H9 (cell line): ENCODE measurements at regions not wholly inside any gene's neighbourhood (a gene's known extent, or its start where the extent isn't known, plus 50 kb on each side); places are given as distances from the start of the nearest gene placed in this dataset.

Source experiments
- DNase-seq: peaks from one replicate; pipeline ENCODE4 v3.0.0-alpha.2; 2017
- H2AFZ ChIP-seq: one replicate; pipeline ENCODE4 v1.6.1; 2013; ENCODE audit warnings: mild to moderate bottlenecking, low read length, control low read depth, moderate library complexity
- H2AK5ac ChIP-seq: 2 replicates; pipeline ENCODE4 v1.6.1; 2013; ENCODE audit warnings: low read length, control low read depth, mixed read lengths; ENCODE audit not compliant: insufficient read length
- H2BK120ac ChIP-seq: one replicate; pipeline ENCODE4 v1.6.1; 2013; ENCODE audit warnings: low read depth, mild to moderate bottlenecking, low read length, control low read depth, inconsistent platforms; ENCODE audit not compliant: poor library complexity, severe bottlenecking
- H2BK12ac ChIP-seq: 2 replicates; pipeline ENCODE4 v1.6.1; 2013; ENCODE audit warnings: low read length, control low read depth, mixed read lengths, low read depth; ENCODE audit not compliant: insufficient read length
- H2BK15ac ChIP-seq: 2 replicates; pipeline ENCODE4 v1.6.1; 2013; ENCODE audit warnings: low read depth, low read length, control low read depth
- H2BK20ac ChIP-seq: one replicate; pipeline ENCODE4 v1.6.1; 2013; ENCODE audit warnings: low read depth, mild to moderate bottlenecking, low read length, control low read depth, inconsistent platforms; ENCODE audit not compliant: poor library complexity, severe bottlenecking
- H2BK5ac ChIP-seq: 2 replicates; pipeline ENCODE4 v1.6.1; 2013; ENCODE audit warnings: low read length, control low read depth, mixed read lengths; ENCODE audit not compliant: insufficient read length
- H3K14ac ChIP-seq: 2 replicates; pipeline ENCODE4 v1.6.1; 2013; ENCODE audit warnings: low read length, control low read depth; ENCODE audit not compliant: insufficient read depth
- H3K18ac ChIP-seq: 2 replicates; pipeline ENCODE4 v1.6.1; 2013; ENCODE audit warnings: low read depth, mild to moderate bottlenecking, mixed read lengths, low read length, control low read depth; ENCODE audit not compliant: insufficient read length
- H3K23ac ChIP-seq: 2 replicates; pipeline ENCODE4 v1.6.1; 2013; ENCODE audit warnings: low read length, control low read depth, mixed read lengths, low read depth; ENCODE audit not compliant: insufficient read length
- H3K23me2 ChIP-seq: 2 replicates; pipeline ENCODE4 v1.6.1; 2013; ENCODE audit warnings: low read depth, mild to moderate bottlenecking, mixed read lengths, low read length, control low read depth; ENCODE audit not compliant: insufficient read length, poor library complexity, severe bottlenecking
- H3K27ac ChIP-seq: 2 replicates; pipeline ENCODE4 v1.5.1; 2013; ENCODE audit warnings: low read length, control low read depth, mixed read lengths, low read depth; ENCODE audit not compliant: insufficient read length
- H3K27me3 ChIP-seq: 2 replicates; pipeline ENCODE4 v1.6.1; 2013; ENCODE audit warnings: low read length, control low read depth, inconsistent platforms; ENCODE audit not compliant: insufficient read depth
- H3K4ac ChIP-seq: 2 replicates; pipeline ENCODE4 v1.6.1; 2013; ENCODE audit warnings: low read depth, mild to moderate bottlenecking, control low read depth, inconsistent platforms, low read length, moderate library complexity
- H3K4me1 ChIP-seq: 2 replicates; pipeline ENCODE4 v1.6.1; 2013; ENCODE audit warnings: low read length, control low read depth, inconsistent platforms; ENCODE audit not compliant: insufficient read depth
- H3K4me2 ChIP-seq: 2 replicates; pipeline ENCODE4 v1.6.1; 2013; ENCODE audit warnings: low read length, control low read depth, mixed read lengths; ENCODE audit not compliant: insufficient read length, insufficient read depth
- H3K56ac ChIP-seq: 2 replicates; pipeline ENCODE4 v1.6.1; 2013; ENCODE audit warnings: low read depth, mild to moderate bottlenecking, mixed read lengths, low read length, control low read depth; ENCODE audit not compliant: insufficient read length
- H3K79me1 ChIP-seq: 2 replicates; pipeline ENCODE4 v1.6.1; 2013; ENCODE audit warnings: low read depth, mild to moderate bottlenecking, moderate library complexity, low read length, control low read depth, inconsistent platforms; ENCODE audit not compliant: insufficient read depth, poor library complexity, severe bottlenecking
- H3K79me2 ChIP-seq: 2 replicates; pipeline ENCODE4 v1.6.1; 2013; ENCODE audit warnings: low read length, control low read depth, inconsistent platforms; ENCODE audit not compliant: insufficient read depth
- H3K9ac ChIP-seq: 2 replicates; pipeline ENCODE4 v1.6.1; 2013; ENCODE audit warnings: low read length, control low read depth, mixed read lengths; ENCODE audit not compliant: insufficient read length; ENCODE audit errors: extremely low read depth
- H3K9me3 ChIP-seq: one replicate; pipeline ENCODE4 v1.6.1; 2013; ENCODE audit warnings: low read depth, low read length, inconsistent platforms; ENCODE audit not compliant: control insufficient read depth
- H3T11ph ChIP-seq: one replicate; pipeline ENCODE4 v1.6.1; 2013; ENCODE audit warnings: mild to moderate bottlenecking, low read length, control low read depth, inconsistent platforms
- H4K20me1 ChIP-seq: one replicate; pipeline ENCODE4 v1.6.1; 2013; ENCODE audit not compliant: control insufficient read depth, insufficient read length, insufficient read depth
- H4K5ac ChIP-seq: 2 replicates; pipeline ENCODE4 v1.6.1; 2013; ENCODE audit warnings: low read depth, mild to moderate bottlenecking, mixed read lengths, low read length, control low read depth; ENCODE audit not compliant: insufficient read length
- H4K8ac ChIP-seq: replicated peaks from 2 replicates; pipeline ENCODE4 v1.6.1; 2013; ENCODE audit warnings: low read length, control low read depth, mixed read lengths, low read depth; ENCODE audit not compliant: insufficient read length
- H4K91ac ChIP-seq: 2 replicates; pipeline ENCODE4 v1.6.1; 2013; ENCODE audit warnings: low read depth, mild to moderate bottlenecking, moderate library complexity, mixed read lengths, low read length, control low read depth; ENCODE audit not compliant: insufficient read length
- H3K27ac Mint-ChIP-seq, 3 experiments: 2 replicates in 2 of 3; 3 replicates in 1 of 3; pipeline ENCODE4 v1.8.0; 2020 to 2021; ENCODE audit warnings: mixed read lengths in 3 of 3, mild to moderate bottlenecking in 1 of 3, moderate library complexity in 1 of 3
- H3K27me3 Mint-ChIP-seq: 2 replicates; pipeline ENCODE4 v1.8.0; 2021; ENCODE audit warnings: low read depth, mild to moderate bottlenecking, moderate library complexity, mixed read lengths
- H3K36me3 Mint-ChIP-seq, 3 experiments: 2 replicates in 2 of 3; 3 replicates in 1 of 3; pipeline ENCODE4 v1.8.0; 2020 to 2021; ENCODE audit warnings: low read depth in 3 of 3, mixed read lengths in 3 of 3; ENCODE audit not compliant: insufficient read depth in 1 of 3
- H3K4me1 Mint-ChIP-seq, 2 experiments: 2 replicates each; pipeline ENCODE4 v1.8.0; 2020; ENCODE audit warnings: mixed read lengths in 2 of 2
- H3K4me3 Mint-ChIP-seq, 2 experiments: 2 replicates in 1 of 2; 3 replicates in 1 of 2; pipeline ENCODE4 v1.8.0; 2020 to 2021; ENCODE audit warnings: mild to moderate bottlenecking in 2 of 2, mixed read lengths in 2 of 2, moderate library complexity in 1 of 2
- H3K9me3 Mint-ChIP-seq, 2 experiments: 2 replicates in 1 of 2; 3 replicates in 1 of 2; pipeline ENCODE4 v1.8.0; 2020; ENCODE audit warnings: mild to moderate bottlenecking in 2 of 2, mixed read lengths in 2 of 2, moderate library complexity in 1 of 2
- WGBS: extraction: QIAGEN DNeasy Blood & Tissue Kit; methylation state at CpG from one replicate; pipeline ENCODE4 v1.1.7; 2013; ENCODE audit warnings: missing lambda C conversion rate, low lambda C conversion rate, mixed read lengths; ENCODE audit not compliant: insufficient read length; ENCODE audit errors: extremely low coverage; 5-methylcytosine and 5-hydroxymethylcytosine counted together
- TF ChIP-seq, protein P1 (sequence below): fragments of 200-600 bp; sonication (generic); conservative IDR thresholded peaks from 3 replicates; pipeline ENCODE4 v1.8.0; 2021; ENCODE audit warnings: antibody characterized with exemption, mild to moderate bottlenecking

DNA sequence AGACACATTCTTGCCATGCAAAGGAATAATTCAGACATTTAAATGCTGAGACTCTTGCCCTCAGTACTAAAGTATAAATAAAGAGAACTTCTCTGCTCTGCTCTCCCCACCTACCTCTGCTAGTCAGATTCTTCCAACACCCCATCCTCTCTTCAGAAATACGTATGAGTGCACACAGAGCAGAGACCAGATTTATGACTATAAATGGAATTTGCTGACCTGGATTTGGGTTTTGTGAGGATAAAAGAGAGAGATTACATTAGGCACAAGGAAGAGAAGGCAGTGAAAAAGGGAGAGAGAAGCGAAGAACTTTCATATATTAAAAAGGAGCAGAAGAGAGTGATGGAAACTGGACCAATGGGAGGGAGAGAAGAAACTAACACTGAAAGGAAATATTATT lies 87.6 kb upstream of the EXOC1L start:
- Mint-ChIP-seq H3K36me3 (no peaks in the 10 kb centered on the region), H3K9me3 (peaks cover 2 to 3% of the 10 kb centered on the region in 2 experiments; a peak in 3 of 5 replicates)
- TF ChIP-seq, protein P1, sequence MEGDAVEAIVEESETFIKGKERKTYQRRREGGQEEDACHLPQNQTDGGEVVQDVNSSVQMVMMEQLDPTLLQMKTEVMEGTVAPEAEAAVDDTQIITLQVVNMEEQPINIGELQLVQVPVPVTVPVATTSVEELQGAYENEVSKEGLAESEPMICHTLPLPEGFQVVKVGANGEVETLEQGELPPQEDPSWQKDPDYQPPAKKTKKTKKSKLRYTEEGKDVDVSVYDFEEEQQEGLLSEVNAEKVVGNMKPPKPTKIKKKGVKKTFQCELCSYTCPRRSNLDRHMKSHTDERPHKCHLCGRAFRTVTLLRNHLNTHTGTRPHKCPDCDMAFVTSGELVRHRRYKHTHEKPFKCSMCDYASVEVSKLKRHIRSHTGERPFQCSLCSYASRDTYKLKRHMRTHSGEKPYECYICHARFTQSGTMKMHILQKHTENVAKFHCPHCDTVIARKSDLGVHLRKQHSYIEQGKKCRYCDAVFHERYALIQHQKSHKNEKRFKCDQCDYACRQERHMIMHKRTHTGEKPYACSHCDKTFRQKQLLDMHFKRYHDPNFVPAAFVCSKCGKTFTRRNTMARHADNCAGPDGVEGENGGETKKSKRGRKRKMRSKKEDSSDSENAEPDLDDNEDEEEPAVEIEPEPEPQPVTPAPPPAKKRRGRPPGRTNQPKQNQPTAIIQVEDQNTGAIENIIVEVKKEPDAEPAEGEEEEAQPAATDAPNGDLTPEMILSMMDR: no peak

More for the DNA sequence above, 87.6 kb upstream of the EXOC1L start:
- Histone ChIP-seq H2BK120ac (no peak overlapping the region), H3K27me3 (no peaks in the 10 kb centered on the region; the same call in 1 of the 2 replicates), H3K9ac (no peak overlapping the region), H3K79me1 (no peaks in the 10 kb centered on the region), H4K20me1 (no peaks in the 10 kb centered on the region), H2AK5ac (no peak overlapping the region), H3K56ac (no peak overlapping the region), H3K4me2 (no peak overlapping the region), H2BK20ac (no peak overlapping the region), H3K23ac (no peak overlapping the region), H3K9me3 (no peaks in the 10 kb centered on the region), H3T11ph (no peak overlapping the region), H3K79me2 (no peaks in the 10 kb centered on the region), H2BK15ac (no peak overlapping the region), H3K4ac (no peak overlapping the region), H3K14ac (no peak overlapping the region), H4K91ac (no peak overlapping the region), H3K18ac (no peak overlapping the region), H3K27ac (no peak overlapping the region), H2BK12ac (no peak overlapping the region), H3K23me2 (no peaks in the 10 kb centered on the region), H3K4me1 (no peaks in the 10 kb centered on the region; the same call in 1 of the 2 replicates), H2AFZ (no peak overlapping the region), H4K5ac (no peak overlapping the region), H2BK5ac (no peak overlapping the region), H4K8ac (no peak overlapping the region)
- no peak for DNase-seq
- peaks cover 0 to 3% of the 10 kb centered on the region in 2 experiments; a peak in 2 of 4 replicates for H3K4me1 Mint-ChIP-seq
- no peak overlapping the region for H3K4me3 Mint-ChIP-seq
- no peaks in the 10 kb centered on the region for H3K27me3 Mint-ChIP-seq
- no peak overlapping the region for H3K27ac Mint-ChIP-seq
- WGBS: no CpG with 5 or more reads among the region's 2 CpGs
